GM12892 (cell line): ENCODE measurements at regions not wholly inside any gene's neighbourhood (a gene's known extent, or its start where the extent isn't known, plus 50 kb on each side); places are given as distances from the start of the nearest gene placed in this dataset.

ENCODE experiments used
- POLR2A ChIP-seq: IDR thresholded peaks from 2 replicates; pipeline ENCODE4 v1.6.1; 2011; ENCODE audit warnings: low read depth, low read length, control low read depth
- POLR2AphosphoS5 ChIP-seq: IDR thresholded peaks from 2 replicates; pipeline ENCODE4 v1.6.1; 2011; ENCODE audit warnings: low read depth, low read length, control low read depth
- TAF1 ChIP-seq: IDR thresholded peaks from 2 replicates; pipeline ENCODE4 v1.6.1; 2011; ENCODE audit warnings: low read depth, mild to moderate bottlenecking, control low read depth, low read length, borderline replicate concordance

- TF ChIP-seq POLR2A (no peak), POLR2AphosphoS5 (no peak), TAF1 (no peak)
These were observed 130.1 kb upstream of the ERG start for GRCh38 chr21:38628349-38628748.
